Prostate gland (tissue), 2 donors: ENCODE measurements at regions not wholly inside any gene's neighbourhood (a gene's known extent, or its start where the extent isn't known, plus 50 kb on each side); places are given as distances from the start of the nearest gene placed in this dataset.
"Not testable (repeated sequence)": the region's sequence is repeated elsewhere in the genome, so short reads cannot be mapped to it uniquely, and the experiment has no call there.

Source experiments
- POLR2A ChIP-seq: fragments of 450-650 bp; IDR thresholded peaks from one replicate; pipeline ENCODE4 v1.6.1; 2016; ENCODE audit warnings: antibody characterized with exemption, mild to moderate bottlenecking
- POLR2AphosphoS5 ChIP-seq: sonication (generic); formaldehyde crosslinking; IDR thresholded peaks from one replicate; pipeline ENCODE4 v1.6.1; 2017; ENCODE audit warnings: antibody characterized with exemption
- TF ChIP-seq, protein P1 (sequence below), 4 experiments: fragments of 200-600 bp in 2 of 4; fragments of 450-650 bp in 2 of 4; sonication (generic) in 2 of 4; IDR thresholded peaks; 1 replicate in 3 of 4; 2 replicates in 1 of 4; pipeline ENCODE4 v1.5.1; 2016 to 2019; ENCODE audit warnings: antibody characterized with exemption in 4 of 4, mild to moderate bottlenecking in 2 of 4, moderate library complexity in 2 of 4

DNA sequence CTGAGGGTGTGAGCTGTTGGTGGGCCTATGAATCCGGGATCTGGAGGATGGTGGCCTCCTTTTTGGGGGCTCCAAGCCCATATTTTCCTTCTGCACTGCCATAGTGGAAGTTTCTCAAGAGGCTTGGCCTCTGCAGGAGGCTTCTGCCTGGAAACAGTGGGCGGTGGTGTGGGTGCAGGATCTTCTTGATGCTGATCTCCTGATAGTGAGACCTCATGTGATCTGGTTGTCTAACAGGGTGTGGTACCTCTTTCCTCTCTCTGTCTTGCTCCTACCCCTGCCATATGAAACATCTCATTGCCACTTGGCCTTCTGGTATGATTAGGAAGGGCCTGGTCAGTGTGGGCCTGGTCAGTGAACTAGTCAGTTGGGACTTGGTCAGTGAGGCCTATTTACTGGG is 807.3 kb downstream of the FOXD4L6 start:
- TF ChIP-seq, protein P1, sequence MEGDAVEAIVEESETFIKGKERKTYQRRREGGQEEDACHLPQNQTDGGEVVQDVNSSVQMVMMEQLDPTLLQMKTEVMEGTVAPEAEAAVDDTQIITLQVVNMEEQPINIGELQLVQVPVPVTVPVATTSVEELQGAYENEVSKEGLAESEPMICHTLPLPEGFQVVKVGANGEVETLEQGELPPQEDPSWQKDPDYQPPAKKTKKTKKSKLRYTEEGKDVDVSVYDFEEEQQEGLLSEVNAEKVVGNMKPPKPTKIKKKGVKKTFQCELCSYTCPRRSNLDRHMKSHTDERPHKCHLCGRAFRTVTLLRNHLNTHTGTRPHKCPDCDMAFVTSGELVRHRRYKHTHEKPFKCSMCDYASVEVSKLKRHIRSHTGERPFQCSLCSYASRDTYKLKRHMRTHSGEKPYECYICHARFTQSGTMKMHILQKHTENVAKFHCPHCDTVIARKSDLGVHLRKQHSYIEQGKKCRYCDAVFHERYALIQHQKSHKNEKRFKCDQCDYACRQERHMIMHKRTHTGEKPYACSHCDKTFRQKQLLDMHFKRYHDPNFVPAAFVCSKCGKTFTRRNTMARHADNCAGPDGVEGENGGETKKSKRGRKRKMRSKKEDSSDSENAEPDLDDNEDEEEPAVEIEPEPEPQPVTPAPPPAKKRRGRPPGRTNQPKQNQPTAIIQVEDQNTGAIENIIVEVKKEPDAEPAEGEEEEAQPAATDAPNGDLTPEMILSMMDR (IDR thresholded peaks at IDR 0.05): not testable (repeated sequence)
- not testable (repeated sequence) for TF ChIP-seq POLR2AphosphoS5, POLR2A
